KMS-11 (cell line): ENCODE measurements at regions not wholly inside any gene's neighbourhood (a gene's known extent, or its start where the extent isn't known, plus 50 kb on each side); places are given as distances from the start of the nearest gene placed in this dataset.

Experiments
- H2AFZ ChIP-seq: fragments of 200-600 bp; sonication (generic); 2 replicates; pipeline ENCODE4 v1.6.1; 2016; ENCODE audit warnings: antibody characterized with exemption, mixed run types, low read depth
- H3K27ac ChIP-seq: fragments of 200-600 bp; sonication (generic); 2 replicates; pipeline ENCODE4 v1.6.1; 2016; ENCODE audit warnings: mild to moderate bottlenecking, mixed run types
- H3K27me3 ChIP-seq: fragments of 200-600 bp; sonication (generic); 2 replicates; pipeline ENCODE4 v1.6.1; 2017; ENCODE audit warnings: mild to moderate bottlenecking, low read depth, mixed run types, moderate library complexity; ENCODE audit not compliant: insufficient read depth
- H3K36me3 ChIP-seq: fragments of 200-600 bp; sonication (generic); 2 replicates; pipeline ENCODE4 v1.6.1; 2017; ENCODE audit warnings: mild to moderate bottlenecking, mixed run types; ENCODE audit not compliant: insufficient read depth
- H3K4me1 ChIP-seq: fragments of 200-600 bp; sonication (generic); 2 replicates; pipeline ENCODE4 v1.6.1; 2016; ENCODE audit warnings: mild to moderate bottlenecking, low read depth, mixed run types; ENCODE audit not compliant: poor library complexity, severe bottlenecking
- H3K4me2 ChIP-seq: fragments of 200-600 bp; sonication (generic); 2 replicates; pipeline ENCODE4 v1.7.0; 2016; ENCODE audit warnings: mild to moderate bottlenecking, mixed run types
- H3K4me3 ChIP-seq: fragments of 200-600 bp; sonication (generic); IDR thresholded peaks from 2 replicates; pipeline ENCODE4 v1.6.1; 2017; ENCODE audit warnings: low read depth, low read length, mixed read lengths; ENCODE audit not compliant: insufficient read depth
- H3K79me2 ChIP-seq: fragments of 200-600 bp; sonication (generic); 2 replicates; pipeline ENCODE4 v1.6.1; 2016; ENCODE audit warnings: low read depth, mixed run types; ENCODE audit not compliant: insufficient read depth
- H3K9ac ChIP-seq: fragments of 200-600 bp; sonication (generic); 2 replicates; pipeline ENCODE4 v1.6.1; 2016; ENCODE audit warnings: mild to moderate bottlenecking, mixed run types
- H4K20me1 ChIP-seq: fragments of 200-600 bp; sonication (generic); 2 replicates; pipeline ENCODE4 v1.6.1; 2016; ENCODE audit warnings: mild to moderate bottlenecking, mixed run types; ENCODE audit not compliant: insufficient read depth
- CTCF ChIP-seq: fragments of 200-600 bp; sonication (generic); conservative IDR thresholded peaks from 2 replicates; pipeline ENCODE4 v1.6.1; 2017; ENCODE audit warnings: low read depth, mild to moderate bottlenecking, antibody characterized with exemption, low read length, moderate library complexity, mixed read lengths

GRCh38 chr1:87523466-87523865 is 194.8 kb downstream of the LMO4 start:
- Histone ChIP-seq H3K9ac (no peak overlapping the region), H3K36me3 (no peaks in the 10 kb centered on the region), H3K4me2 (no peak overlapping the region), H3K79me2 (no peaks in the 10 kb centered on the region), H3K4me3 (no peak overlapping the region), H3K27ac (no peak overlapping the region), H3K27me3 (no peaks in the 10 kb centered on the region), H3K4me1 (no peaks in the 10 kb centered on the region), H4K20me1 (no peaks in the 10 kb centered on the region), H2AFZ (no peak overlapping the region)
- no peak for TF ChIP-seq CTCF

- Histone ChIP-seq H2AFZ (no peak overlapping the region), H3K4me2 (no peak overlapping the region), H3K36me3 (no peaks in the 10 kb centered on the region), H3K79me2 (no peaks in the 10 kb centered on the region), H3K4me1 (no peaks in the 10 kb centered on the region), H3K4me3 (no peak overlapping the region), H3K27me3 (no peaks in the 10 kb centered on the region), H3K27ac (no peak overlapping the region), H3K9ac (no peak overlapping the region), H4K20me1 (no peaks in the 10 kb centered on the region)
- TF ChIP-seq CTCF: no peak
Measured at GRCh38 chr1:87524021-87524754, 195.5 kb downstream of the LMO4 start.

GRCh38 chr1:87528754-87529517 is 200.3 kb downstream of the LMO4 start:
- Histone ChIP-seq H3K36me3 (no peaks in the 10 kb centered on the region), H3K4me1 (no peaks in the 10 kb centered on the region), H4K20me1 (no peaks in the 10 kb centered on the region), H2AFZ (no peak overlapping the region), H3K27me3 (no peaks in the 10 kb centered on the region), H3K79me2 (no peaks in the 10 kb centered on the region), H3K4me2 (no peak overlapping the region), H3K27ac (no peak overlapping the region), H3K4me3 (no peak overlapping the region), H3K9ac (no peak overlapping the region)
- no peak for TF ChIP-seq CTCF

- Histone ChIP-seq H3K4me3 (no peak overlapping the region), H3K27me3 (no peaks in the 10 kb centered on the region), H3K9ac (no peak overlapping the region), H3K4me2 (no peak overlapping the region), H4K20me1 (no peaks in the 10 kb centered on the region), H2AFZ (no peak overlapping the region), H3K4me1 (no peaks in the 10 kb centered on the region), H3K36me3 (no peaks in the 10 kb centered on the region), H3K79me2 (no peaks in the 10 kb centered on the region), H3K27ac (no peak overlapping the region)
- TF ChIP-seq CTCF: no peak
Measured at GRCh38 chr1:87530042-87530807, 201.5 kb downstream of the LMO4 start.
